ENCODE measurements at regions not wholly inside any gene's neighbourhood (a gene's known extent, or its start where the extent isn't known, plus 50 kb on each side); places are given as distances from the start of the nearest gene placed in this dataset.

- Histone ChIP-seq H3K4me1 (peaks cover 0 to 8% (median 0%) of the 10 kb centered on the region in 3 donors), H3K27me3 (no peaks in the 10 kb centered on the region), H3K36me3 (no peaks in the 10 kb centered on the region), H3K4me3 (no peak overlapping the region), H3K27ac (no peak overlapping the region), H3K9me3 (no peaks in the 10 kb centered on the region)
- ATAC-seq = no peak
- TF ChIP-seq CTCF (IDR thresholded peaks at IDR 0.05) = no peak
- no peak for TF ChIP-seq EP300 (IDR thresholded peaks at IDR 0.05)
- no peak for TF ChIP-seq POLR2A (IDR thresholded peaks at IDR 0.05)
- no peak for TF ChIP-seq POLR2AphosphoS5 (IDR thresholded peaks at IDR 0.05)
- WGBS, 2 donors (ENCODE audit: low coverage in 1 of 2) = 57 to 65% methylated on average over 8 of the region's 9 CpGs
These were observed 362.1 kb downstream of the PLOD2 start for GRCh38 chr3:145798696-145799537.

GRCh38 chr3:145801696-145802095 is 359.3 kb downstream of the PLOD2 start:
- TF ChIP-seq EP300 (IDR thresholded peaks at IDR 0.05) = no peak
- no peak for TF ChIP-seq POLR2AphosphoS5 (IDR thresholded peaks at IDR 0.05)
- TF ChIP-seq POLR2A (IDR thresholded peaks at IDR 0.05) = no peak
- H3K9me3 ChIP-seq = no peaks in the 10 kb centered on the region
- H3K27me3 ChIP-seq = no peaks in the 10 kb centered on the region
- no peaks in the 10 kb centered on the region for H3K36me3 ChIP-seq
- H3K4me3 ChIP-seq = no peak overlapping the region
- no peak overlapping the region for H3K27ac ChIP-seq
- ATAC-seq = no peak
- H3K4me1 ChIP-seq = peaks cover 0 to 8% (median 0%) of the 10 kb centered on the region in 3 donors

GRCh38 chr3:145807990-145808389 is 353.0 kb downstream of the PLOD2 start:
- no peak for ATAC-seq
- WGBS, 2 donors (ENCODE audit: low coverage in 1 of 2) = 0 to 37% methylated on average over 2 to 3 of the region's 3 CpGs

GRCh38 chr3:145812391-145812790 is 348.6 kb downstream of the PLOD2 start:
- no peak for ATAC-seq
- H3K27ac ChIP-seq = no peak overlapping the region
- H3K9me3 ChIP-seq = no peaks in the 10 kb centered on the region
- no peaks in the 10 kb centered on the region for H3K4me1 ChIP-seq
- TF ChIP-seq POLR2AphosphoS5 (IDR thresholded peaks at IDR 0.05) (no peak), POLR2A (IDR thresholded peaks at IDR 0.05) (no peak), CTCF (IDR thresholded peaks at IDR 0.05) (no peak), EP300 (IDR thresholded peaks at IDR 0.05) (no peak)
- no peak overlapping the region for H3K4me3 ChIP-seq
- H3K36me3 ChIP-seq = no peaks in the 10 kb centered on the region
- 65 to 73% methylated on average over 5 of the region's 5 CpGs for WGBS, 2 donors (ENCODE audit: low coverage in 1 of 2)
- no peaks in the 10 kb centered on the region for H3K27me3 ChIP-seq

More at GRCh38 chr3:145807990-145808389, 353.0 kb downstream of the PLOD2 start:
- no peak overlapping the region for H3K4me3 ChIP-seq
- no peaks in the 10 kb centered on the region for H3K27me3 ChIP-seq
- TF ChIP-seq POLR2AphosphoS5 (IDR thresholded peaks at IDR 0.05) = no peak
- TF ChIP-seq POLR2A (IDR thresholded peaks at IDR 0.05) = no peak
- TF ChIP-seq CTCF (IDR thresholded peaks at IDR 0.05) = no peak
- no peak for TF ChIP-seq EP300 (IDR thresholded peaks at IDR 0.05)
- H3K36me3 ChIP-seq = no peaks in the 10 kb centered on the region
- H3K4me1 ChIP-seq = no peaks in the 10 kb centered on the region
- H3K27ac ChIP-seq = no peak overlapping the region
- H3K9me3 ChIP-seq = no peaks in the 10 kb centered on the region

GRCh38 chr3:145815707-145816413 is 345.1 kb downstream of the PLOD2 start:
- WGBS, 2 donors (ENCODE audit: low coverage in 1 of 2) = 77 to 82% methylated on average over 3 of the region's 3 CpGs
- Histone ChIP-seq H3K4me3 (no peak overlapping the region), H3K36me3 (no peaks in the 10 kb centered on the region), H3K27ac (no peak overlapping the region), H3K27me3 (no peaks in the 10 kb centered on the region), H3K9me3 (no peaks in the 10 kb centered on the region), H3K4me1 (no peaks in the 10 kb centered on the region)
- TF ChIP-seq CTCF (IDR thresholded peaks at IDR 0.05) (no peak), POLR2AphosphoS5 (IDR thresholded peaks at IDR 0.05) (no peak), POLR2A (IDR thresholded peaks at IDR 0.05) (no peak), EP300 (IDR thresholded peaks at IDR 0.05) (no peak)
- ATAC-seq = no peak
